ENCODE measurements at regions not wholly inside any gene's neighbourhood (a gene's known extent, or its start where the extent isn't known, plus 50 kb on each side); places are given as distances from the start of the nearest gene placed in this dataset.

- no peak for DNase-seq
Observed at GRCh38 chr12:115756271-115756670, 521.2 kb downstream of the MED13L start.

GRCh38 chr12:115755725-115756085 is 521.8 kb downstream of the MED13L start:
- no peak for DNase-seq

GRCh38 chr12:115755061-115755724 is 522.3 kb downstream of the MED13L start:
- DNase-seq, result no peak

- DNase-seq, result no peak
Observed at GRCh38 chr12:115752913-115753726, 524.4 kb downstream of the MED13L start.

- no peak for DNase-seq
Observed at GRCh38 chr12:115752156-115752555, 525.3 kb downstream of the MED13L start.

- DNase-seq, result no peak
Observed at GRCh38 chr12:115750340-115750739, 527.2 kb downstream of the MED13L start.

- no peak for DNase-seq
Observed at GRCh38 chr12:115749071-115749841, 528.2 kb downstream of the MED13L start.

- DNase-seq, result no peak
Observed at GRCh38 chr12:115740586-115741155, 536.8 kb downstream of the MED13L start.

- no peak for DNase-seq
Observed at GRCh38 chr12:115737895-115738294, 539.6 kb downstream of the MED13L start.

- no peak for DNase-seq
Observed at GRCh38 chr12:115736360-115736759, 541.1 kb downstream of the MED13L start.

GRCh38 chr12:115730975-115731541 is 546.4 kb downstream of the MED13L start:
- no peak for DNase-seq

GRCh38 chr12:115726691-115727090 is 550.8 kb downstream of the MED13L start:
- DNase-seq, result no peak

- no peak for DNase-seq
Observed at GRCh38 chr12:115722181-115722580, 555.3 kb downstream of the MED13L start.

GRCh38 chr12:115716551-115716950 is 560.9 kb downstream of the MED13L start:
- no peak for DNase-seq

- DNase-seq, result no peak
Observed at GRCh38 chr12:115712676-115713075, 564.8 kb downstream of the MED13L start.

GRCh38 chr12:115710104-115710564 is 567.4 kb downstream of the MED13L start:
- DNase-seq, result no peak

GRCh38 chr12:115709540-115710011 is 567.9 kb downstream of the MED13L start:
- DNase-seq, result no peak

GRCh38 chr12:115708801-115709200 is 568.7 kb downstream of the MED13L start:
- DNase-seq, result no peak

GRCh38 chr12:115700896-115701465 is 576.5 kb downstream of the MED13L start:
- no peak for DNase-seq

GRCh38 chr12:115700081-115700480 is 577.4 kb downstream of the MED13L start:
- DNase-seq, result no peak

GRCh38 chr12:115698257-115698656 is 579.2 kb downstream of the MED13L start:
- no peak for DNase-seq

- no peak for DNase-seq
Observed at GRCh38 chr12:115697340-115697739, 580.2 kb downstream of the MED13L start.

All from CD4-positive, alpha-beta T cell treated with Interferon gamma for 1 hour (primary cell).